H7 (cell line): ENCODE measurements at regions not wholly inside any gene's neighbourhood (a gene's known extent, or its start where the extent isn't known, plus 50 kb on each side); places are given as distances from the start of the nearest gene placed in this dataset.
"Not testable (repeated sequence)": the region's sequence is repeated elsewhere in the genome, so short reads cannot be mapped to it uniquely, and the experiment has no call there.

Experiments used
- DNase-seq: peaks from one replicate; pipeline ENCODE4 v3.0.0; 2012
- H3K27me3 ChIP-seq: 2 replicates; pipeline ENCODE4 v1.6.0; 2011; ENCODE audit warnings: mild to moderate bottlenecking, low read length; ENCODE audit not compliant: control insufficient read depth, insufficient read depth
- H3K36me3 ChIP-seq: replicated peaks from 2 replicates; pipeline ENCODE4 v1.5.1; 2011; ENCODE audit warnings: low read length; ENCODE audit not compliant: control insufficient read depth, insufficient read depth
- H3K4me3 ChIP-seq: 2 replicates; pipeline ENCODE4 v1.5.1; 2011; ENCODE audit warnings: low read depth, mild to moderate bottlenecking, control low read depth, low read length, moderate library complexity; ENCODE audit not compliant: insufficient read depth

- DNase-seq = no peak
- Histone ChIP-seq H3K27me3 (peaks cover 2% of the 10 kb centered on the region; the same call in 1 of the 2 replicates), H3K4me3 (no peak overlapping the region), H3K36me3 (no peaks in the 10 kb centered on the region)
Measured at GRCh38 chr1:37338658-37339057, 135.7 kb upstream of the ZC3H12A start.

- DNase-seq = peak; percentile 68
- Histone ChIP-seq H3K4me3 (no peak overlapping the region), H3K27me3 (no peaks in the 10 kb centered on the region), H3K36me3 (no peaks in the 10 kb centered on the region)
Measured at GRCh38 chr1:37342736-37343135, 131.6 kb upstream of the ZC3H12A start.

- Histone ChIP-seq H3K4me3 (no peak overlapping the region), H3K27me3 (no peaks in the 10 kb centered on the region), H3K36me3 (no peaks in the 10 kb centered on the region)
- no peak for DNase-seq
Measured at GRCh38 chr1:37347104-37347649, 127.2 kb upstream of the ZC3H12A start.

- DNase-seq = no peak
- H3K27me3 ChIP-seq = no peaks in the 10 kb centered on the region; the same call in 1 of the 2 replicates
Measured at GRCh38 chr1:37353871-37354270, 120.5 kb upstream of the ZC3H12A start.

GRCh38 chr1:37354876-37355650 lies 119.3 kb upstream of the ZC3H12A start:
- Histone ChIP-seq H3K27me3 (no peaks in the 10 kb centered on the region; the same call in 1 of the 2 replicates), H3K4me3 (no peak overlapping the region), H3K36me3 (no peaks in the 10 kb centered on the region)
- no peak for DNase-seq

More at GRCh38 chr1:37353871-37354270, 120.5 kb upstream of the ZC3H12A start:
- no peaks in the 10 kb centered on the region for H3K36me3 ChIP-seq
- H3K4me3 ChIP-seq = no peak overlapping the region

GRCh38 chr1:37358992-37359391 lies 115.4 kb upstream of the ZC3H12A start:
- Histone ChIP-seq H3K4me3 (no peak overlapping the region), H3K27me3 (no peaks in the 10 kb centered on the region; the same call in 1 of the 2 replicates), H3K36me3 (no peaks in the 10 kb centered on the region)
- no peak for DNase-seq

GRCh38 chr1:37360011-37360410 lies 114.4 kb upstream of the ZC3H12A start:
- no peak for DNase-seq
- Histone ChIP-seq H3K4me3 (no peak overlapping the region), H3K27me3 (no peaks in the 10 kb centered on the region; the same call in 1 of the 2 replicates), H3K36me3 (no peaks in the 10 kb centered on the region)

GRCh38 chr1:37362594-37363385 lies 111.6 kb upstream of the ZC3H12A start:
- DNase-seq = peak; percentile 78
- Histone ChIP-seq H3K36me3 (no peaks in the 10 kb centered on the region), H3K4me3 (no peak overlapping the region), H3K27me3 (no peaks in the 10 kb centered on the region; the same call in 1 of the 2 replicates)

- Histone ChIP-seq H3K4me3 (no peak overlapping the region), H3K27me3 (no peaks in the 10 kb centered on the region), H3K36me3 (no peaks in the 10 kb centered on the region)
- DNase-seq = no peak
Measured at GRCh38 chr1:37363535-37363934, 110.8 kb upstream of the ZC3H12A start.

GRCh38 chr1:37368665-37369315 lies 105.6 kb upstream of the ZC3H12A start:
- not testable (repeated sequence) for H3K27me3 ChIP-seq, H3K36me3 ChIP-seq, H3K4me3 ChIP-seq, DNase-seq

- Histone ChIP-seq H3K27me3 (no peaks in the 10 kb centered on the region; the same call in 1 of the 2 replicates), H3K4me3 (no peak overlapping the region), H3K36me3 (no peaks in the 10 kb centered on the region)
- no peak for DNase-seq
Measured at GRCh38 chr1:37372302-37372701, 102.1 kb upstream of the ZC3H12A start.

GRCh38 chr1:37372711-37373110 lies 101.7 kb upstream of the ZC3H12A start:
- Histone ChIP-seq H3K27me3 (no peaks in the 10 kb centered on the region; the same call in 1 of the 2 replicates), H3K36me3 (no peaks in the 10 kb centered on the region), H3K4me3 (no peak overlapping the region)
- DNase-seq = no peak

- no peaks in the 10 kb centered on the region; the same call in 1 of the 2 replicates for H3K27me3 ChIP-seq
- no peak for DNase-seq
- H3K4me3 ChIP-seq = no peak overlapping the region
- no peaks in the 10 kb centered on the region for H3K36me3 ChIP-seq
Measured at GRCh38 chr1:37373413-37373812, 101.0 kb upstream of the ZC3H12A start.

GRCh38 chr1:37380546-37380945 lies 93.8 kb upstream of the ZC3H12A start:
- not testable (repeated sequence) for DNase-seq, H3K4me3 ChIP-seq, H3K36me3 ChIP-seq, H3K27me3 ChIP-seq
